ENCODE measurements at regions not wholly inside any gene's neighbourhood (a gene's known extent, or its start where the extent isn't known, plus 50 kb on each side); places are given as distances from the start of the nearest gene placed in this dataset.
A peak's percentile ranks its signal among the peaks of the same experiment; 100 is the strongest.

DNA sequence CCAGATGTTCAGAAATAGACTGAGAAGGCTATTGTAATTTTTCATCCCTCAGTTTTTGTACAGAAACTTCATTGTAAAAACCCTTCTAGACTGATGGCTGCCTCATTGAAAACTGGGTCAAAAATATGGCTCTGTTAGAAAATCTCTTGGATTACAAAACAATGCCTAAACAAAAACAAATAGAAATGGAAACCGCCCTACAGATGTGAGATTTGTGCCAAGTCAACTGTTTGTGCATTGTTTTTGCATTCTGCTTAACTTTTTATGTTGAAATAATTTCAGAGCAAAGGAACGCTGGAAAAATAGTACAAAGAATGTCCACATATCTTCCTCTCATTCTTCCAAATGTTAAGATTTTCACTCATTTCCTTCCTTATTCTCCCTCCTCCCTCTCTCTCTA is 425.1 kb downstream of the FOXA2 start:
- Histone ChIP-seq H3K36me3 (no peaks in the 10 kb centered on the region), H3K27ac (no peak overlapping the region), H3K4me3 (no peak overlapping the region), H3K27me3 (no peaks in the 10 kb centered on the region), H3K9me3 (no peaks in the 10 kb centered on the region), H3K4me1 (no peaks in the 10 kb centered on the region)
- DNase-seq (ENCODE audit: low spot score), result no peak
- no peak for TF ChIP-seq CTCF (IDR thresholded peaks at IDR 0.05)

DNA sequence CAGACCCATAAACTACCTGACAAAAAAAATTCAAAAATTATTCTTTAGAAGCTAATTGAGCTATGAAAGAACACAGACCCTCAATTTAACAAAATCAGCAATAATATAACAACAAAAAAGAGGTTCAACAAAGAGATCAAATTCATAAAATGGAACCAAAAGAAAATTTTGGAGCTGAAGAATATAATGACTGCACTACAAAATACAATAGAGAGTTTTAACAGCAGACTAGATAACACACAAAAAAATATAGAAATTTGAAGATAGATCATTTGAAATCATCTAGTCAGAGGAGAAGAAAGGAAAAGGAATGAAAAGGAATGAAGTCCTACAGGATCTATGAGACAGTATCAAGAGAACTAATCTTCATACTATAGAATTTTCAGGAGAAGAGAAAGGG is 422.1 kb downstream of the PAX1 start:
- no peaks in the 10 kb centered on the region for H3K36me3 ChIP-seq
- no peak for TF ChIP-seq CTCF (IDR thresholded peaks at IDR 0.05)
- DNase-seq (ENCODE audit: low spot score), result no peak
- H3K27me3 ChIP-seq, result no peaks in the 10 kb centered on the region
- no peak overlapping the region for H3K4me3 ChIP-seq
- no peak overlapping the region for H3K27ac ChIP-seq
- no peaks in the 10 kb centered on the region for H3K4me1 ChIP-seq
- peaks cover 0 to 38% of the 10 kb centered on the region in 2 donors for H3K9me3 ChIP-seq

GRCh38 chr20:22106308-22106938 is 401.0 kb downstream of the PAX1 start:
- no peaks in the 10 kb centered on the region for H3K4me1 ChIP-seq
- H3K36me3 ChIP-seq, result no peaks in the 10 kb centered on the region
- DNase-seq (ENCODE audit: low spot score), result no peak
- peak in 1 of 2 donors; percentile 60 for TF ChIP-seq CTCF (IDR thresholded peaks at IDR 0.05)
- no peak overlapping the region for H3K4me3 ChIP-seq
- no peaks in the 10 kb centered on the region for H3K9me3 ChIP-seq
- H3K27me3 ChIP-seq, result no peaks in the 10 kb centered on the region
- no peak overlapping the region for H3K27ac ChIP-seq

GRCh38 chr20:22101606-22102005 is 396.1 kb downstream of the PAX1 start:
- Histone ChIP-seq H3K4me3 (no peak overlapping the region), H3K4me1 (no peaks in the 10 kb centered on the region), H3K27ac (no peak overlapping the region), H3K9me3 (no peaks in the 10 kb centered on the region), H3K36me3 (no peaks in the 10 kb centered on the region), H3K27me3 (no peaks in the 10 kb centered on the region)
- no peak for TF ChIP-seq CTCF (IDR thresholded peaks at IDR 0.05)
- no peak for DNase-seq (ENCODE audit: low spot score)

DNA sequence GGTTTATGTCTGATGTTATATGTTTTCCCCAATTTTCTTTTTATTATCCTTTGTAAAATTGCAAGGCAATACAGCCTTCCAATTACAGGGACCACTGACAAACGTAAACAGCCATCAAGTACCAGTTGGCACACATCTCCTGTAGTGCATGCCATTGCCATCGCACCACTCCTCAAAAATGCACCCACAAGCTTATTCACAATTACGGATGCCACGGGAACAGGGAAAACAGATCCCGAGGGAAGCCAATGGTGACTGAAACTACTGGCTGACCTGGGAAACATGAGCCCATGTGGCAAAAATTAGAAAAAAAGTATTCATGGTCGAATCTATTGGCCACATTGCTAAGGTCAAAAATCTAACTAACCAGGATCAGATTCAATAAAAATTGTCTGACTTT is 395.2 kb downstream of the PAX1 start:
- Histone ChIP-seq H3K27ac (no peak overlapping the region), H3K36me3 (no peaks in the 10 kb centered on the region), H3K4me3 (no peak overlapping the region), H3K27me3 (no peaks in the 10 kb centered on the region), H3K4me1 (no peaks in the 10 kb centered on the region), H3K9me3 (no peaks in the 10 kb centered on the region)
- DNase-seq (ENCODE audit: low spot score), result no peak
- TF ChIP-seq CTCF (IDR thresholded peaks at IDR 0.05), result no peak

DNA sequence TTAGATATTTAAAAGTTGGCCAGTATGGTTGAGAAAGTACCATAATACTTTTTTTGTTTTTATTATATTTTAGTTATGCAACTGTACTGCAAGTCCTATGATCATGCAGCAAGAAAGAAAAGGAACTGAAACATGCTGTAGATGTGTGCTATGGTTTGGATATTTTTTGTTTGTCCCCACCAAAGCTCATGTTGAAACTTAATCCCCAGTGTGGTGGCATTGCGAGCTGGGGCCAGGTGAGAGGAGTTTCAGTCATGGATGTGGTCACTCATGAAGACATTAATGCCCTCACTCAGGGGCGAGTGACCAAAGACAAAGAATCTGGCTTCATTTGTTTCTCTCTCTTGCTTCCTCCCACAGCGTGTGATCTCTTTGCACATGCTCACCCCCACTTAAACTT is 393.9 kb downstream of the PAX1 start:
- Histone ChIP-seq H3K36me3 (no peaks in the 10 kb centered on the region), H3K4me3 (no peak overlapping the region), H3K9me3 (no peaks in the 10 kb centered on the region), H3K4me1 (no peaks in the 10 kb centered on the region), H3K27ac (no peak overlapping the region), H3K27me3 (no peaks in the 10 kb centered on the region)
- no peak for TF ChIP-seq CTCF (IDR thresholded peaks at IDR 0.05)
- DNase-seq (ENCODE audit: low spot score), result no peak
